Ishikawa (cell line): ENCODE measurements at regions not wholly inside any gene's neighbourhood (a gene's known extent, or its start where the extent isn't known, plus 50 kb on each side); places are given as distances from the start of the nearest gene placed in this dataset.

Source experiments
- EP300 ChIP-seq: IDR thresholded peaks from 2 replicates; pipeline ENCODE4 v1.6.1; 2012; ENCODE audit warnings: borderline replicate concordance
- NFIC ChIP-seq: IDR thresholded peaks from 2 replicates; pipeline ENCODE4 v1.6.1; 2012
- RAD21 ChIP-seq: IDR thresholded peaks from 2 replicates; pipeline ENCODE4 v1.6.1; 2012; ENCODE audit warnings: low read depth
- REST ChIP-seq: IDR thresholded peaks from 2 replicates; pipeline ENCODE4 v1.6.1; 2012; ENCODE audit warnings: low read depth, mild to moderate bottlenecking
- TAF1 ChIP-seq: IDR thresholded peaks from 2 replicates; pipeline ENCODE4 v1.6.1; 2012; ENCODE audit warnings: low read depth, mild to moderate bottlenecking
- TEAD4 ChIP-seq: IDR thresholded peaks from 2 replicates; pipeline ENCODE4 v1.6.1; 2012
- YY1 ChIP-seq: IDR thresholded peaks from 2 replicates; pipeline ENCODE4 v1.6.1; 2012; ENCODE audit warnings: low read depth

- no peak for TF ChIP-seq REST
- TF ChIP-seq TAF1, result no peak
- TF ChIP-seq NFIC, result no peak
- TF ChIP-seq YY1, result no peak
- no peak for TF ChIP-seq EP300
- TF ChIP-seq TEAD4, result 0 out of 2 replicates have a peak, but pooled peaks have one; percentile 6
- TF ChIP-seq RAD21, result no peak
Observed at GRCh38 chr19:14267224-14267741, 61.3 kb upstream of the ADGRL1 start.
